NCI-H524 (cell line): ENCODE measurements at regions not wholly inside any gene's neighbourhood (a gene's known extent, or its start where the extent isn't known, plus 50 kb on each side); places are given as distances from the start of the nearest gene placed in this dataset.

Experiments
- DNase-seq, 2 experiments: peaks; one replicate each; lab custom pipeline; 2025; lab: John Stamatoyannopoulos, UW

DNA sequence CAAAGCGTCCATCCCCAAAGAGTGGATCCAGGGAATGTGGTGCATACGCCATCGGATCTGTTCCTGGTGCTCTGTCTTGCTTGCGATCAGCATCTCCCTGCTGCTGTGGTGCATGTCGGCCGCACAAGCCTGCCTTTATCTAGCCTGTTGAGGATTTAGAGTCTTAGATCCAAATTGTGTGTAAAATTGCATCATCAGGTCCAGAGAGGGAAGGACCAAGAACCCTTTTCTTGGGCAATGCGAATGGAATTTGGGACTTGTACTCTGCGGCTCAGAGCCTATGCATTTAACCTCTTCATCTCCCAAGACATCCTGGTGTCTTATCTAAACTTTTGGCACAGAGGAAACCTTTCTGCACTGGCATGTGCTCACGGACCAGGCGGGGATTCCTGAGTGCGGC, 1238.7 kb downstream of the TBC1D22A start:
- no peak for DNase-seq

DNA sequence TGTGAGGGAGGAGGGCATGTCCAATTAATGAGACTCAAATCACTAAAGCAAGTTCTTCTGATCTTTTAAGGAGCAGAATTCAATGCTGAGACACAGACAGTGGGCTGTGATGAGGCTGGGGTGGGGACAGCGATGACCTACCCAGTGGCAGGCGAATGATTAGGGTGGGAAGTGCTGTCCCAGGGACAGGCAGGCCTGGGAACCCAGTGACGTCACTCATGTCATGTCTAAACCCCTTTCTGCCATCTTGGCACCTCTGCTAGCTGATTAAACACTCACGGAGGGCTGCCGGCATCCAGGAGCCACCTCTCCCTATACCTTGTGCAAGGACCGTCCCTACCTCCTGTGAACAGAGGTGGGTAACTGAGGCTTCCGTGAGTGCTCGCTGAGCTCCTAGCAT, 1235.2 kb downstream of the TBC1D22A start:
- DNase-seq = no peak

DNA sequence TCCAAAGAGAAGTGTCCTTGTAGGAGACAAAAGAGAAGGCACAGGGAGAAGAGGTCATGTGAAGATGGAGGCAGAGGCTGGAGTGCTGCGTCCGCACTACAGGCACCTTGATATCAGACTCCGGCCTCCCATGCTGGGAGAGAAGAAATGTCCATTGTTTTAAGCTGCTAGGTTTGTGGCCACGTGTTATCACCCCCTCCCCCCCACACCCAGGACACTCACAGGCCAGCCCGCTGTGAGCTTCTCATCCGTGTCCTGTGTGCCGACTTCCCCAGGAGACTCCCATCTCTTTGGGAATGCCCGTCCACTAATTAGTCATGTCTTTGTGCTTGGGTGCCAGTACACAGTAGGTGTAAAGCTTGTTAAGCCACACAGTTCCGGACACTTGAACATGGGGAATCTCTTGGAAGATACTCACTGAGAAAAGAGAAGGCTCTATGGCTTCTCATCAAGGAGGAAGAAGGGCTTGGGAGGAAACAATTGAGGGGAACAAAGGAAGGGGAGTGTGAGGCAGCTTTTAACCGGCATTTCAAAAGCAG, 1234.7 kb downstream of the TBC1D22A start:
- no peak for DNase-seq

DNA sequence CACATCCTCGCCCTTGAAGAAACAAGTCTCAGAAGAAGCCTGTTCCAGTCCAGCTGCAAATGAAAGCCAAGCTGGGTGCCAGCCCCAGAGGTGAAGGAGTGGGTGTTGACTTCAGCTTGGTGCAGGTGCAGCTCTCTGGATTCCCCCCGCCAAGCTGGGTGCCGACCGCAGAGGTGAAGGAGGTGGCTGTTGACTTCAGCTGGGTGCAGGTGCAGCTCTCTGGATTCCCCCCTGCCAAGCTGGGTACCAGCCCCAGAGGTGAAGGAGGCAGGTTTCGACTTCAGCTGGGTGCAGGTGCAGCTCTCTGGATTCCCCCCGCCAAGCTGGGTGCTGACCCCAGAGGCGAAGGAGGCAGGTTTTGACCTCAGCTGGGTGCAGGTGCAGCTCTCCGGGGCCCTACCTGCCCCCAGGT, 1234.0 kb downstream of the TBC1D22A start:
- no peak for DNase-seq

DNA sequence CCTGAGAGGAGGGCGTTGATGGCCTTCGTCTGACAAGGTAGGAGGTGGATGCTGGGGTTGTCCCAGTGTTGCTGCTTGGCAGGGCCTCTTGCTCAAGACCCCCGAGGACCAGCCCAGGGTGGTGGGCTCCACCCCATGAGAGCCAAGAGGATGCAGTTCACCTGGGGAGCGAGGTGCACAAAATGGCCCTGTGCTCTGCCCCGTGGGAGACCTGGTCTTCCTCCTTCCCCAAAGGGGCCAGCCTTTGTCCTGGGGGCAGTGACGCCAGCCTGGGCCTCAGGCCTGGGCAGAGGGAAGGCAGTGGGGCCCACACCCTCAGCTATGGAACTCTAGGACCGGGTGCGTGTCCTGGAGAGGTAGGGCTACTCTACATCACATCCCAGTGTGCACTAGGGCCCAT, 1233.3 kb downstream of the TBC1D22A start:
- no peak for DNase-seq

DNA sequence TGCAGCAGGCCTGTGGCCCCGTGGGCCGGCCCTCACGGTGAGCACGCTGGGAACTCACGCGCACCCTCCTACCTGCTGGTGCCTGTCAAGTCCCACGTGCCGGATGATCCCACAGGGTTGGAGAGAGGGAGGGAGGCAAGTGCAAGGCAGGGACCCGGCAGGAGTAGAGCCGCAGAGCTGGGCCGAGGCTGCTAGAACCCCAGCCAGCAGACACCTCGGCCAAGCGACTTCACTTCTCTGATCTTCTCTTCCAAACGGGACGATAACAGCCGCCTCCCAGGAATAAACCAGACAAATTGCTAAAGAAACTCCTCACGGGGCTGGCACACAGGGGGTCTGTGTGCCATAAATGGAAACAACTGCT, 1232.8 kb downstream of the TBC1D22A start:
- no peak for DNase-seq

DNA sequence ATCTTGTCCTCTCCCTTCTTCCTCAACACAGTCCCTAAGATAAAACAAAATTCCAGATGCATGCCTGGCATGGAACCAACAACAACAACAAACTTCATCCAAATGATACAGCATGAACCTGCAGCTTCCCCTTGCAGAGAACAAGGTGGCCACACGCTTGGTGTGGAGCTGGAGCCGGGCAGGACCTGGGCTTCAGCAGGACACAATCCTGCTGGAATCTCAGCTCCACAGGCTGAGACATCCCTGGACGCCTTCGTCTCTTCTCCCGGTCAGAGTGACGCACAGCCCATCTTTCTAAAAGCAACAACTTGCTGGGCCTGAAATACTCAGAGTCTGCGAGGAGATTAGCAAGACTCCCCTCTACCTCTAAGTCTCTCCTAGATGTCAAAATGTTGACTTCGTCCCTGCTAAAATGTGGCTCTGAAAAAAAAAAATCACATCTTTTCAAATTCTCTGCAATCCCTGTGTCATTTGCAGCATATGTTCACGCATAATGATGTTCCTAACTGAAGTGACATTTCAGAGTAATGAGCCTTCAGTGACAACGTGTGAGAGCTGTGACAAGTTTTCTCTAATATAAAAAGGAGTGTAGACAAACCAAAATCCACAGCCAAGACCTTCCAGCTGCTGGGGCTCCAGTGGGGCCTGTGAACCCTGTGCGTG, 1232.3 kb downstream of the TBC1D22A start:
- no peak for DNase-seq

DNA sequence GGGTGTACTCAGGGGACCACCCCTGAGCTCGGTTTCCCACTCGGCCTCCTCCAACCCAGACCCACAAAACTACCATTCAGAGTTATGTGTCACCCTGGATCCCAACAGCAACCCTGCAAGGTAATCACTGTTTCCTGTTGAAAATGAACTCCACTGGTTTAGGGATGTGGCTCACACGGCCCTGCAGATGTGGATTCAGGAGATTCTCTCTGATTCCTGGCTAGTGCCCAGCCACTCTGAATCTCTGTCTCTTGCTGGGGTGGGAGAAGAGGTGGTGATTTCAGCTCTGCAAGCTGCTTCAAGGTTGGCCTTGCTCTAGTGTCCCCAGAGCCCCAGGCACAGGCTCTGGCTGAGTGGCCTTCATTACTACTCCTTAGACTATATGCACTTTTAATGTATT, 1231.6 kb downstream of the TBC1D22A start:
- DNase-seq = no peak

DNA sequence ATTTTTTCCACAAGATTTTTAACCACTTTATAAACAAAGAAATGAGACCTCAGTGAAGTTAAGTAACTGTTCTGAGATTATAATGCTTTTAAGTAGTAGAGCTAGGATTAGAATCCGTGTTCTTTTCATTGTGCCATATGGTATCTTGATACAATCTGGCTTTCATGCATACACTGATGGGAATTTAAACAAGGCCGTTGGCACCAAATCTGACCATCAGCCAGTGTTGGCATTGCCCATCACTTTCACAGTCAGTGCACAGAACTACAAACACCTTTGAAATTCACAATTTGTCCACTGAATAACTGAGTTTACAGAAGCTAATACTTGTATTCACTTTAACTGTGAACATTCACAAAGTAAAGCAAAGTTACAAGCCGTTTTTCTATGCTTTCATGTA, 1228.0 kb downstream of the TBC1D22A start:
- peak; percentile 56 to 80 for DNase-seq

DNA sequence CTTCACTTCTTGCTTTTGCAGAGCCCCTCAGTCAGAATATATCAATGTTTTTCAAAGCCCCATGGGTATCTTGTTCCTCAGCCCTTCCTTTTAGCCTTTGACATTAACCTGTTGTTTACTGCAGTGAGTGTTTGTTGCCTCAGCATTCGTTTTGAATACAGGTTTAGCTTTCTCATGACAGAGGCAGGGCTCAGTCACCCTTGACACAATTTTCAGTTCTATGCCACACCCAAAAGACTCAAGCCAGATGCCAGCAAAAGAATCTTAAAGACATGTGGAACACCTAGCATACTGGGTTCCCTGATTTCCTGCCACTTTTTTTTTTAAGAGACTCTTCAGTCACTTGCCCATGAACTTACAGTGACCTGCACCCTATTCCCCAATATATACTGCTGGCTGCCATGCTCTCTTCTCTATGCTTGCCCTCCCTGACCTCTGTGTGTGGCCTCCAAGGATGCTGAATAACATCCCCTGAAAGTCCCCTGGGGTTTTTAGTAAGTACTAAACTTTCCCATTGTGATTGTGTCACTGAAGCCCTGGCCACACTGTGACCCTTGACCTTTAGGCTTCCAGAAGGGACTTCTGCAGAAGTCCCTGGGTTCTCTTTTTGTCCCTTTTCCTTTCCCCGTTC, 1225.5 kb downstream of the TBC1D22A start:
- DNase-seq = no peak

DNA sequence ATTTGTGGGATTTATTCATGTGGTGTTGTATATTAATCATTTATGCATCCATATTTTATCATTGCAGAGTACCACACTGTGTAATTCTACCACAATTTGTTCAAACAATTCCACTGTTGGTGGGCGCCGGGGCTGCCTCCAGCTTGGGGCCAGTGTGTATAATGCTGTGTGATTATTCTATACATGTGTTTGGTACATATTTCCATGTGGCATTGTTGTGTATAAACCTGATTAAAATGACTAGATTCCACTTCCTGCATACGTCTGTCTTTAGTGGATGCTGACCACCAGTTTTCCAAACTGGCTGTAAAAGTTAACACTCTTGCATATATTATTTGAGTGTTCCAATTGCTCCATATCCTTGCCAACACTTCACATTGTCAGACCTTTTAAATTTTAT, 1213.8 kb downstream of the TBC1D22A start:
- no peak for DNase-seq

DNA sequence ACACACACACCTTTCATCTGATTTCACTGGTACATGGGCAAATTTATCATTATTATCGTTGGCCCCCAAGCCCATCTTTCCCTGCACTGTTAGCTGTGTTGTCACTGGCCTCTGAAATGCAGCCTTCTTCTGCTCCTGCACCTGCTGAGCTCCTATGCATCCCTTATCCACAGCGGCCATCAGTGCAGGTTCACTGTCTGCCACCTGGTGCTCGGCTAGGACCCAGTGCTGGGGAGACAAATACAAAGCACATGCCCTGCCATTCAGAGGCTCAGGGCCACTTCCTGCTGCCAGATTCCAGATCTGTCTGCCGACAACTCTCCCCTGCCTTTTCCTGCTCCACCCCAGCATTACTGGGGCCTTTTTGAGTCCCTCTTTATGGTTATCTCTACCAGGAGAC, 1205.4 kb downstream of the TBC1D22A start:
- no peak for DNase-seq

DNA sequence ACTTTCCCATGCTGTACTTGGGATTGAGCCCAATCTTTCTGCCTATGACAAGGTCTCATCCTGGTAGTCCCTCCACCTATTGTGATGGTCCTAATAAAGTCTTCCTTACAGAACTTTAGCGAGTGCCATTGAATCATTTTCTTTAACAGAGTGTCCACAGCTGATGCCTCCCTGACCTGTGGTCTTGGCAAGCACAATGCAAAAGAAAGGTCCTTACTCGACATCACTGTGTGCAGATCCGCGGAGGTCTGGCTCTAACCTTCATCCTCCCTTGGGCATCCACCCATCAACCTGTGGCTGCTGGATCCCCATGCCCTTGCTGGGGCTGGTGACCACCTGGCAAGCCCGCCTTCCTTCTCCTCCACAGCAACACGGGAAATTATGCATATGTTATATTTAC, 1203.9 kb downstream of the TBC1D22A start:
- DNase-seq = no peak

DNA sequence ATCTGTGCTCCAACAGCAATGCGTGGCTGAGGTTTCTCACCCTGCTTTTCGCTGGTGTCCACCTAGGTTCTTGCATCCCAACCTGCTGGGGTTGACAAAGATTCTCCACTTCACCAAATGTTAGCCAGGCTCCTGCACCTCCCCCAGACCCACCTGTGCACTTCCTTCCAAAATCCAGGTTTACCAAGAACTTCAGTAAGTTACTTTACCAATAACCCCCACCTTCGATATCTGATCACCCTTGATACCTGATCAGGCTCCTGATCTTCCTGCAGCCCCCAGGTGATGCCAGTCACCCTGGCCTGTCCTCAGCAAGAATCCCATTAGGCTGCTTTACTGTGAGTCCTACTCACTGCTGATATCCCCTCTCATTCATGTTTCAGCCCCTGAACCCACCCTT, 1203.4 kb downstream of the TBC1D22A start:
- DNase-seq = no peak

DNA sequence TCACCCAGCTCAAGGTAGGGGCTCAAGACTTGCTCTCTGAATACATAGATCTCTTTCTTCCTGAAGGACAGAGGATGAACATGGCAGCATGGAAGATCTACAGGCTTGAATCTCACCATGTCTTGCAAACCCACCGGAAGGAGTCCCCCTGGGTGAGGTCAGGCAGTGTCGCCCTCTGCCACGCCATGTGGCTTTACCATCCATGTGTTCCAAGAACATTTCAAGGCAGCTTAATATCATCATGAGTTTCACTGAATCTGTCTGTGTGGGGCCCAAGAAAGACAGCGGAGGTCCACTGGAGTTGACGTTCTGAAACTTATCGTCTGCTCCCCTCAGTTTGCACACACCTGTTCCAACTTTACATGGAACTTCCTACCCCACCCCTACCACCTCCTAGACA, 1202.6 kb downstream of the TBC1D22A start:
- DNase-seq = no peak

DNA sequence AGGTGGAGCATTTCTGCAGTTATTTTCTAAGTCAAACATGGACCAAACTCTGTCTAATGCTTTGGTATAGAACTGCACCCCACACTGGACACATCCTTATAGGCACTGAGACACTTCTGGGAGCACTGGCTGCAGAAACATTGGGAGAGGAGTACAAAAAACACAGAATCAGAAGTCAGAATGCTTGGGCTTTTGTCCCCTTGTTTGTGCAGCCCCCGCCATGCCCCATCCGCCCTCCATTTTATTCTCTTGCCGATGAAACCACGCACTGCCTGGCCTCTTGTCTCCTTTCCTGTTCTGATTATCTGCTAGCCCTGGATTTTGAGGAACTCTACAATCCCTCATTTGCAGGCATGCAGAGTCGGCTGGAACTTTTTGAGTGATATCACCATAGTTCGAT, 1201.2 kb downstream of the TBC1D22A start:
- DNase-seq = no peak

DNA sequence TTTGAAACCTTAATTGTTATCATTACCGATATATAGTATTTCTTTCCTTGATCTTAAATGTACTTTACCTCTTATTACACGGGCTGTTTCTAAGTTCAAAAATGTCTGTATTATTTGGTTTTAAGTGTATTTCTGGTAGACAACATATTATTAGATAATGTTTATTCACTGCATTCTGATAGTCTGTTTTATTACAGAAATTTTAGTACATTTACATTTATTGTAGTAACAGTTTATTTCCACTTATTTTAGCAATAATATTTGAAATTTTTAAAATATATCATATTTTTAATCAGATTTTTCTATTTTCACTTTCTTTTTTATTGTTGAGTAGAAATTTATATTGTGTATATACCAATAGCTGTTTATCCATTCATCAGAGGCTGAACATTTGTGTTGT, 1195.2 kb downstream of the TBC1D22A start:
- DNase-seq = no peak

DNA sequence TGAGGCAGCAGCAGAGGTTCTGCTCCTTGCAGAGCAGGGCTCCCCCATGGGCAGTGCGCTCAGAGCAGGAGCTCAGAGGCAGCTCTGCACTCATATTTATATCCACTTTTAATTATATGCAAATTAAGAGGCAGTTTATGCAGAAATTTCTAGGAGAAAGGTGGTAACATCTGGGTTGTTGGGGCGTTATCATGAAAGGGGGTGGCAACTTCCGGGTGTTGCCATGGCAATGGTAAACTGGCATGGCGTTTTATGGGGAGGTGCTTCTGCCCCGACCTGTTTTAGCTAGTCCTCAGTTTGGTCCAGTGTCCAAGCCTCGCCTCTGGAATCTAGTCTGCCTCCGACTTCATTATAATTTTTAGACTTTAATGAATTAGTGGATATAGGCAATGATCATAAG, 1191.7 kb downstream of the TBC1D22A start:
- no peak for DNase-seq

DNA sequence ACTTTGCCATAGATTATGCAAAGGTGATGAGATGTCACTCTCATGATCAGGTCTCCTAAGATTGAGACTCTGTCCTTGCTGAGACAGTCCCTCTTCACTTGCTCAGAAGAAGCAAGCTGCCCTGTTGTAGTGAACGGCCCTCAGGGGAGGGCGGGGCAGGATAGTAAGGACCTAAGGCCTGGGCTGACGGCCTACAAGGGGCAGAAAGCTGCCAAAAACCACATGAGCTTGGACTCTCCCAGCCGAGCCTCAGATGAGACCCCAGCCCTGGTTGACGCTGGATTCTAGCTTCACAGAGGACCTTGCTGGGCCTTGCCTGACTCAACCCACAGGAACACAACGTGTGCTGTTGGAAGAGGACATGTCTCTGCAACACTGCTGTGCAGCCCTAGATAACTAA, 1182.5 kb downstream of the TBC1D22A start:
- DNase-seq = no peak

DNA sequence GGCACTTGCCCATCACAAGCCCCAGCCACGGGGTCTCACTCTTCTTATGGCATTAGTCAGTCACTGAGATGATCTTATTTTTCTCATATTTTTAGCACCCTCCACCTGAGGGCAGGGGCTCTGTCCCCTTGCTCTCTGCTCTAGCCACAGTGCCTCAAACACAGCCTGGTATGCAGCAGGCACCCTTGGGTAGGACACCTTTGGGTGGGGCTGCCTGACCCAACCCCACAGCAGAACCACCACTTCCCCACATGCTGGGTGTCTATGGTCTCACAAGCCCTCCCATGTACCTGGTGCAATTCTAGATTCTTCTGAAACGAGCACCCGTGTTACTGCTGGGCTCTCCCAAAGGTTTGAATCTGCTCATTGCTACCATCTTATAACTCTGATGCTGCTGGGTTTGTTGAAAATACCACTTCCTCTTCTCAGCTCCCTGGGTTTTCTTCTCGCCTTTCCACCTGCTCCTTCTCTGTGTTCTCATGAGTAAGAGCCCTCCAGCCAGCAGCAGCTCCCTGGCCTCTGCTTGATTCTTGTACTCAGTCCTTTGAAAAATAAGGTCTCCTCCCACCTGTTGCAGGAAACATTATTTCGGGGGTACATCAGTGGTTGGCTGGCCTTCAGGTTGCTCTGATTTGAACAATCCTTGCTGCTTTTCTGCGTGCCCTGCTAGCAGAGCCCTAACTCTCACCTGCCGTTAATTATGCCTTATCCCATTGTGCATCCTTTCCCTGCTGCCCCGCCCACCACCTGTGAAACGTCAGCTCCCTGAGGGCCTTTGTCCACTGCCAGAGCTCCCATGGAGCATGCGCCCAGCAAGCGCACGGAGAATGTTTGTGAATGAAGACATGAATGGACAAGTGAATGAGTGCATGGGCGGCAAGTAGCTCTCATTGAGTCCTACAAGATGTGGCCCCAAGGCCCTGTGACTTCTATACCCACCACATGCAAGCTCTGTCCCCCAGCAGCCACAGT, 1181.6 kb downstream of the TBC1D22A start:
- no peak for DNase-seq

DNA sequence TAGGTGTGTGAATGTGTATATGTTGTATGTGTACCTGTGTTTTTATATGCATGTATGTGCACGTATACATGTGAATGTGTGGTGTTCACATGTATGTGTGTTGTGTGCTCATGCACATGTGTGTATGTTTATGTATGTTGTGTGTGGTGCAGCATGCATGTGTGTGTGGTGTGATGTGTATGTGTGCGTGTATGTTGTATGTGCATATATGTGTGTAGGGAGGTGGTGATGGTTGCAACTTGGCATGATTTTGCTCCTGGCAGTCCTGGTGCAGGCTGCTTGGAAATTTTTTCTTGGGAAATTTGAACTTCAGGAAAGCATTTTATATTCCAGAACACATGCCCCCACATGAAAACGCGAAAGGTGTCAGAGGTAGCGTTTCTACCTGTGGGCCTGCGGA, 1177.8 kb downstream of the TBC1D22A start:
- DNase-seq = no peak

DNA sequence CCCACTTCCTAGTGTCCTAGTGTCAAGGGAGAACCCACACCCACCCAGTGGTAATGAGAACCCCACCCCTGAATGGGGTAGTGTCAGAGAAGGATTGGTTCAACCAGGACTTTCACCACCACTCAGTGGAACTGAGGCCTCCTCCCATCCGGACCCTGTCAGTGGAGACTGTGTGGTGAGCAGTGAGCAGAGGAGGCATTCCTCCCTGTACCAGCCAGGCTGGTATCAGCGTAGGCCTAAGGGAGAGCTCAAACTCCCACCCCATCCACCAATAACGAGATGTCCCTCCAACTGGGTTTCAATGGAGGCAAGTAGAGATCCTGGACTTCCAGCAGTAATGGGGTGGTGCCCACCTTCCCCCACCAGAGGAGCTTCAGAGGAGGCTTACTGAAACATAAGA, 1171.4 kb downstream of the TBC1D22A start:
- DNase-seq = no peak

DNA sequence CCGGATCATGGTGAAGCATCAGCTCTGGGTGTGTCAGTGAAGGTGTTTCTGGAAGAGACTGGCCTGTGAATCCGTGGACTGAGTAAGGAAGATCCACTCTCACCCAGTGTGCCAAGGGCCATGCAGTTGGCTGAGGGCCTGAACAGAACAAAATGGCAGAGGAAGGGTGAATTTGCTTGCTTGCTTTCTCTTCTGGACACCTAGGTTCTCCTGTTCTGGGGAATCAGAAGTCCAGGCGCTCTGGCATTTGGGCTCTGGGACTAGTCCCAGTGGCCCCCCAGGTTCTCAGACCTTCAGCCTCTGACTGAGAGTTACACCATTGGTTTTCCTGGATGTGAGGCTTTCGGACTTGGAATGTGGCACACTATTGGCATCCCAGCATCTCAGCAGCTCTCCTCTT, 1170.8 kb downstream of the TBC1D22A start:
- no peak for DNase-seq
